GM23338 (cell line): ENCODE measurements at regions not wholly inside any gene's neighbourhood (a gene's known extent, or its start where the extent isn't known, plus 50 kb on each side); places are given as distances from the start of the nearest gene placed in this dataset.
A peak's percentile ranks its signal among the peaks of the same experiment; 100 is the strongest.

Experiments
- ATAC-seq: fragments of 200-7000 bp; cut with Tn5 transposase; 3 replicates; pipeline ENCODE4 v1.9.1; 2020
- DNase-seq: peaks from one replicate; pipeline ENCODE4 v3.0.0-alpha.2; 2015; ENCODE audit warnings: low spot score
- H2AFZ ChIP-seq: fragments of 200-600 bp; sonication (generic); 2 replicates; pipeline ENCODE4 v1.8.0; 2016; ENCODE audit warnings: antibody characterized with exemption, mild to moderate bottlenecking, moderate library complexity
- H3F3A ChIP-seq: fragments of 200-600 bp; sonication (generic); replicated peaks from 2 replicates; pipeline ENCODE4 v1.8.0; 2017; ENCODE audit warnings: antibody characterized with exemption, mixed run types, low read depth
- H3K27ac ChIP-seq: fragments of 200-600 bp; sonication (generic); 2 replicates; pipeline ENCODE4 v1.6.1; 2016; ENCODE audit warnings: low read depth
- H3K27me3 ChIP-seq: fragments of 200-600 bp; sonication (generic); 2 replicates; pipeline ENCODE4 v1.8.0; 2016; ENCODE audit warnings: mild to moderate bottlenecking, mixed run types, moderate library complexity; ENCODE audit not compliant: insufficient read depth
- H3K36me3 ChIP-seq: fragments of 200-600 bp; sonication (generic); 2 replicates; pipeline ENCODE4 v1.8.0; 2016; ENCODE audit warnings: mild to moderate bottlenecking; ENCODE audit not compliant: insufficient read depth
- H3K4me1 ChIP-seq: fragments of 200-600 bp; sonication (generic); 2 replicates; pipeline ENCODE4 v1.8.0; 2016; ENCODE audit warnings: mild to moderate bottlenecking, moderate library complexity; ENCODE audit not compliant: insufficient read depth
- H3K4me2 ChIP-seq: fragments of 200-600 bp; sonication (generic); 2 replicates; pipeline ENCODE4 v1.7.1; 2017; ENCODE audit warnings: mixed run types
- H3K4me3 ChIP-seq: fragments of 200-600 bp; sonication (generic); 2 replicates; pipeline ENCODE4 v1.6.1; 2016; ENCODE audit warnings: mixed run types
- H3K79me2 ChIP-seq: fragments of 200-600 bp; sonication (generic); replicated peaks from 2 replicates; pipeline ENCODE4 v1.8.0; 2017; ENCODE audit warnings: mild to moderate bottlenecking; ENCODE audit not compliant: insufficient read depth
- H3K9me2 ChIP-seq: fragments of 200-600 bp; sonication (generic); 2 replicates; pipeline ENCODE4 v1.8.0; 2017; ENCODE audit not compliant: insufficient read depth
- H4K20me1 ChIP-seq: fragments of 200-600 bp; sonication (generic); replicated peaks from 2 replicates; pipeline ENCODE4 v1.8.0; 2017; ENCODE audit warnings: mild to moderate bottlenecking; ENCODE audit not compliant: insufficient read depth
- H3K27ac Mint-ChIP-seq: 2 replicates; pipeline ENCODE4 v1.8.0; 2020; ENCODE audit warnings: inconsistent platforms, mild to moderate bottlenecking, moderate library complexity, mixed read lengths
- H3K27me3 Mint-ChIP-seq: 3 replicates; pipeline ENCODE4 v1.8.0; 2022; ENCODE audit warnings: low read depth, mild to moderate bottlenecking, moderate library complexity, mixed read lengths, inconsistent platforms; ENCODE audit not compliant: insufficient read depth, poor library complexity
- H3K36me3 Mint-ChIP-seq: 3 replicates; pipeline ENCODE4 v1.8.0; 2021; ENCODE audit warnings: low read depth, mild to moderate bottlenecking, inconsistent platforms, moderate library complexity, mixed read lengths
- H3K4me1 Mint-ChIP-seq: 3 replicates; pipeline ENCODE4 v1.8.0; 2020; ENCODE audit warnings: mild to moderate bottlenecking, inconsistent platforms, mixed read lengths
- H3K4me3 Mint-ChIP-seq: 3 replicates; pipeline ENCODE4 v1.8.0; 2021; ENCODE audit warnings: moderate library complexity, mild to moderate bottlenecking, inconsistent platforms, mixed read lengths
- H3K9me3 Mint-ChIP-seq: 3 replicates; pipeline ENCODE4 v1.8.0; 2020; ENCODE audit warnings: moderate library complexity, mild to moderate bottlenecking, inconsistent platforms, mixed read lengths
- CREB1 ChIP-seq: fragments of 250-450 bp; sonication (Bioruptor Pico); IDR thresholded peaks from 2 replicates; pipeline ENCODE4 v1.5.0; 2020; ENCODE audit warnings: low read depth, mild to moderate bottlenecking, moderate library complexity
- CTCF ChIP-seq, 2 experiments: fragments of 200-600 bp in 1 of 2; sonication (generic) in 1 of 2; conservative IDR thresholded peaks; 2 replicates each; pipeline versions ENCODE4 v1.5.1 to v1.6.1; 2016 to 2017; ENCODE audit warnings: antibody characterized with exemption in 2 of 2, low read depth in 2 of 2, mild to moderate bottlenecking in 2 of 2, moderate library complexity in 1 of 2
- ETS1 ChIP-seq: IDR thresholded peaks from 2 replicates; pipeline ENCODE4 v1.6.1; 2016; ENCODE audit warnings: antibody characterized with exemption
- EZH2 ChIP-seq: fragments of 200-600 bp; sonication (generic); IDR thresholded peaks from one replicate; pipeline ENCODE4 v1.8.0; 2017; ENCODE audit warnings: antibody characterized with exemption, mild to moderate bottlenecking, low read depth; ENCODE audit not compliant: unreplicated experiment
- EZH2phosphoT487 ChIP-seq: fragments of 200-600 bp; sonication (generic); IDR thresholded peaks from one replicate; pipeline ENCODE4 v1.8.1; 2018; ENCODE audit warnings: antibody characterized with exemption; ENCODE audit not compliant: unreplicated experiment
- JUNB ChIP-seq: IDR thresholded peaks from one replicate; pipeline ENCODE4 v1.6.1; 2016; ENCODE audit warnings: antibody characterized with exemption; ENCODE audit not compliant: unreplicated experiment
- NANOG ChIP-seq: IDR thresholded peaks from 2 replicates; pipeline ENCODE4 v1.6.1; 2016; ENCODE audit warnings: antibody characterized with exemption, borderline replicate concordance
- POLR2AphosphoS5 ChIP-seq: IDR thresholded peaks from 2 replicates; pipeline ENCODE4 v1.6.1; 2016; ENCODE audit warnings: antibody characterized with exemption, low read depth
- REST ChIP-seq: IDR thresholded peaks from one replicate; pipeline ENCODE4 v1.6.1; 2018; ENCODE audit warnings: antibody characterized with exemption; ENCODE audit not compliant: unreplicated experiment
- STAT1 ChIP-seq: IDR thresholded peaks from one replicate; pipeline ENCODE4 v1.6.1; 2016; ENCODE audit warnings: antibody characterized with exemption; ENCODE audit not compliant: unreplicated experiment
- ZNF114 ChIP-seq: fragments of 250-450 bp; sonication (Bioruptor Pico); IDR thresholded peaks from 2 replicates; pipeline ENCODE4 v1.5.0; 2020; ENCODE audit warnings: mild to moderate bottlenecking, moderate library complexity
- ZNF331 ChIP-seq: fragments of 250-450 bp; sonication (Bioruptor Pico); IDR thresholded peaks from 2 replicates; pipeline ENCODE4 v1.5.0; 2020; ENCODE audit warnings: low read depth, mild to moderate bottlenecking, moderate library complexity
- ZNF462 ChIP-seq: fragments of 250-450 bp; sonication (Bioruptor Pico); IDR thresholded peaks from 2 replicates; pipeline ENCODE4 v1.5.0; 2020; ENCODE audit warnings: mild to moderate bottlenecking, moderate library complexity

- no peak for TF ChIP-seq REST
- no peak for TF ChIP-seq STAT1
- TF ChIP-seq CTCF (conservative IDR thresholded peaks at IDR 0.05; ENCODE audit: low read depth in 2 of 2), result no peak
- no peak for TF ChIP-seq NANOG
- TF ChIP-seq ETS1, result no peak
- TF ChIP-seq ZNF114, result no peak
- no peak for TF ChIP-seq JUNB
- TF ChIP-seq EZH2, result no peak
- TF ChIP-seq EZH2phosphoT487, result no peak
- TF ChIP-seq POLR2AphosphoS5, result no peak
- TF ChIP-seq ZNF331 (CRISPR knock-in tag), result no peak
- no peak for TF ChIP-seq CREB1 (CRISPR knock-in tag)
- TF ChIP-seq ZNF462 (CRISPR knock-in tag), result no peak
- Mint-ChIP-seq H3K4me1 (peaks cover 9% of the 10 kb centered on the region; the same call in 2 of the 3 replicates), H3K27me3 (peaks cover 4% of the 10 kb centered on the region), H3K27ac (peak overlapping the region; percentile 43; the same call in 1 of the 2 replicates), H3K36me3 (no peaks in the 10 kb centered on the region), H3K9me3 (no peaks in the 10 kb centered on the region), H3K4me3 (no peak overlapping the region)
- Histone ChIP-seq H3K79me2 (no peaks in the 10 kb centered on the region), H3K36me3 (no peaks in the 10 kb centered on the region), H3F3A (no peaks in the 10 kb centered on the region), H3K4me3 (no peak overlapping the region), H3K4me1 (peaks cover 11% of the 10 kb centered on the region), H3K27me3 (no peaks in the 10 kb centered on the region), H3K4me2 (no peak overlapping the region), H3K9me2 (peaks cover 6% of the 10 kb centered on the region; the same call in 1 of the 2 replicates), H2AFZ (peak overlapping the region; percentile 60), H3K27ac (no peak overlapping the region), H4K20me1 (no peaks in the 10 kb centered on the region)
- DNase-seq, result no peak
- ATAC-seq, result no peak
Observed at GRCh38 chr2:41722668-41723369, 325.0 kb upstream of the PKDCC start.
